Neural cell (in vitro differentiated cells): ENCODE measurements at regions not wholly inside any gene's neighbourhood (a gene's known extent, or its start where the extent isn't known, plus 50 kb on each side); places are given as distances from the start of the nearest gene placed in this dataset.

ENCODE experiments used
- H2AFZ ChIP-seq: fragments of 200-600, 300-800 bp; sonication (generic), shearing (Covaris generic); 2 replicates; pipeline ENCODE4 v1.6.0; 2014; ENCODE audit warnings: low read depth, mild to moderate bottlenecking, antibody characterized with exemption, low read length, moderate library complexity
- H3F3A ChIP-seq: fragments of 200-600 bp; shearing (Covaris generic); 2 replicates; pipeline ENCODE4 v1.6.1; 2016; ENCODE audit warnings: mild to moderate bottlenecking, moderate library complexity, mixed read lengths, antibody characterized with exemption, low read length; ENCODE audit not compliant: insufficient read depth, poor library complexity, severe bottlenecking
- H3K27ac ChIP-seq: fragments of 200-600, 300-800 bp; sonication (generic), shearing (Covaris generic); 2 replicates; pipeline ENCODE4 v1.5.1; 2014; ENCODE audit warnings: mild to moderate bottlenecking, low read length, moderate library complexity
- H3K27me3 ChIP-seq: fragments of 300-800, 200-600 bp; sonication (generic), shearing (Covaris generic); 2 replicates; pipeline ENCODE4 v1.6.0; 2014; ENCODE audit warnings: mild to moderate bottlenecking, low read depth, low read length, moderate library complexity; ENCODE audit not compliant: insufficient read depth
- H3K36me3 ChIP-seq: fragments of 300-800, 200-600 bp; sonication (generic), shearing (Covaris generic); 2 replicates; pipeline ENCODE4 v1.5.1; 2014; ENCODE audit warnings: mild to moderate bottlenecking, antibody characterized with exemption, low read length, moderate library complexity; ENCODE audit not compliant: insufficient read depth
- H3K4me2 ChIP-seq: fragments of 300-800, 200-600 bp; sonication (generic), shearing (Covaris generic); 2 replicates; pipeline ENCODE4 v1.6.0; 2014; ENCODE audit warnings: mild to moderate bottlenecking, low read length
- H3K4me3 ChIP-seq: fragments of 300-800, 200-600 bp; sonication (generic), shearing (Covaris generic); 2 replicates; pipeline ENCODE4 v1.5.1; 2014; ENCODE audit warnings: mild to moderate bottlenecking, low read length, moderate library complexity
- H3K79me2 ChIP-seq: fragments of 200-600 bp; shearing (Covaris generic); replicated peaks from 2 replicates; pipeline ENCODE4 v1.6.0; 2014; ENCODE audit warnings: mild to moderate bottlenecking, low read length, moderate library complexity; ENCODE audit not compliant: insufficient read depth
- H3K9ac ChIP-seq: fragments of 300-800, 200-600 bp; sonication (generic), shearing (Covaris generic); 2 replicates; pipeline ENCODE4 v1.6.1; 2016; ENCODE audit warnings: mild to moderate bottlenecking, low read length, mixed read lengths
- H3K9me2 ChIP-seq: fragments of 200-600 bp; shearing (Covaris generic); 2 replicates; pipeline ENCODE4 v1.6.1; 2016; ENCODE audit warnings: mild to moderate bottlenecking, low read length, mixed read lengths; ENCODE audit not compliant: insufficient read depth
- H3K9me3 ChIP-seq: fragments of 200-600, 300-800 bp; sonication (generic), shearing (Covaris generic); 2 replicates; pipeline ENCODE4 v1.6.1; 2016; ENCODE audit warnings: mild to moderate bottlenecking, mixed run types, low read length, moderate library complexity, mixed read lengths
- H4K20me1 ChIP-seq: fragments of 200-600 bp; shearing (Covaris generic); 2 replicates; pipeline ENCODE4 v1.6.1; 2016; ENCODE audit warnings: mild to moderate bottlenecking, mixed run types; ENCODE audit not compliant: insufficient read depth
- EP300 ChIP-seq: fragments of 450-650 bp; conservative IDR thresholded peaks from 2 replicates; pipeline ENCODE4 v1.6.1; 2014; ENCODE audit warnings: antibody characterized with exemption, mild to moderate bottlenecking, moderate library complexity; ENCODE audit not compliant: poor library complexity, severe bottlenecking
- EZH2 ChIP-seq: fragments of 200-600, 300-800 bp; shearing (Covaris generic), sonication (generic); IDR thresholded peaks from 2 replicates; pipeline ENCODE4 v1.6.1; 2014; ENCODE audit warnings: antibody characterized with exemption, low read length, borderline replicate concordance, mild to moderate bottlenecking; ENCODE audit not compliant: insufficient read depth, poor library complexity, severe bottlenecking
- MXI1 ChIP-seq: fragments of 450-650 bp; conservative IDR thresholded peaks from 2 replicates; pipeline ENCODE4 v1.6.1; 2014; ENCODE audit warnings: antibody characterized with exemption, mild to moderate bottlenecking; ENCODE audit not compliant: poor library complexity, severe bottlenecking
- POLR2AphosphoS5 ChIP-seq: IDR thresholded peaks from 2 replicates; pipeline ENCODE4 v1.6.1; 2012
- RAD21 ChIP-seq: fragments of 450-650 bp; conservative IDR thresholded peaks from 2 replicates; pipeline ENCODE4 v1.6.1; 2014; ENCODE audit warnings: antibody characterized with exemption, mild to moderate bottlenecking, moderate library complexity
- REST ChIP-seq: IDR thresholded peaks from 2 replicates; pipeline ENCODE4 v1.6.1; 2012; ENCODE audit warnings: borderline replicate concordance
- SMC3 ChIP-seq: fragments of 450-650 bp; conservative IDR thresholded peaks from 2 replicates; pipeline ENCODE4 v1.6.1; 2014; ENCODE audit warnings: antibody characterized with exemption, mild to moderate bottlenecking, moderate library complexity; ENCODE audit not compliant: poor library complexity
- TAF1 ChIP-seq: IDR thresholded peaks from 2 replicates; pipeline ENCODE4 v1.6.1; 2012; ENCODE audit warnings: low read depth
- TF ChIP-seq, protein P1 (sequence below): fragments of 450-650 bp; IDR thresholded peaks from 2 replicates; pipeline ENCODE4 v1.5.1; 2014; ENCODE audit warnings: antibody characterized with exemption, mild to moderate bottlenecking, moderate library complexity; ENCODE audit not compliant: poor library complexity, severe bottlenecking

DNA sequence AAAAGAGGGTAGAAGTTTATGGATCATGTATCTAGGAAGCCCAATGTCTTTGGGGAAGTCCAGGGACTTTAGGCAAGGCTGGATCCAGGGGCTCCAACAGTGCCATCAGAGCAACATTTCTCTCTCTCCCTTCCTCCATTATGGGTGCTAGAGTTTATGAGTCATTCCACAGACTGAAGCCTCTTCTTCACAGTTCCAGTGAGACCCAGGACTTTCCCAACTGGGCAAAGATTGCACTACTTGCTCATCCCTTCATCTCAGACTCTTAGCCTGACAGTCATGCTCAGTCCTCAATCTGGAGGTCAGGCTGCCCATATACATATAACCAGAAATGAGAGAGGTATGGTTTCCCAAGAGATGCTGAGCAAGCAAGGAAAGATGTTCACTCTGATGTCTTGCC, 110.7 kb downstream of the FEM1C start:
- no peaks in the 10 kb centered on the region for H4K20me1 ChIP-seq
- no peaks in the 10 kb centered on the region for H3F3A ChIP-seq
- H3K9ac ChIP-seq: no peak overlapping the region
- H3K4me2 ChIP-seq: no peak overlapping the region
- no peaks in the 10 kb centered on the region for H3K36me3 ChIP-seq
- H3K9me3 ChIP-seq: peaks cover 4% of the 10 kb centered on the region
- no peak overlapping the region for H2AFZ ChIP-seq
- no peaks in the 10 kb centered on the region for H3K27me3 ChIP-seq
- TF ChIP-seq, protein P1, sequence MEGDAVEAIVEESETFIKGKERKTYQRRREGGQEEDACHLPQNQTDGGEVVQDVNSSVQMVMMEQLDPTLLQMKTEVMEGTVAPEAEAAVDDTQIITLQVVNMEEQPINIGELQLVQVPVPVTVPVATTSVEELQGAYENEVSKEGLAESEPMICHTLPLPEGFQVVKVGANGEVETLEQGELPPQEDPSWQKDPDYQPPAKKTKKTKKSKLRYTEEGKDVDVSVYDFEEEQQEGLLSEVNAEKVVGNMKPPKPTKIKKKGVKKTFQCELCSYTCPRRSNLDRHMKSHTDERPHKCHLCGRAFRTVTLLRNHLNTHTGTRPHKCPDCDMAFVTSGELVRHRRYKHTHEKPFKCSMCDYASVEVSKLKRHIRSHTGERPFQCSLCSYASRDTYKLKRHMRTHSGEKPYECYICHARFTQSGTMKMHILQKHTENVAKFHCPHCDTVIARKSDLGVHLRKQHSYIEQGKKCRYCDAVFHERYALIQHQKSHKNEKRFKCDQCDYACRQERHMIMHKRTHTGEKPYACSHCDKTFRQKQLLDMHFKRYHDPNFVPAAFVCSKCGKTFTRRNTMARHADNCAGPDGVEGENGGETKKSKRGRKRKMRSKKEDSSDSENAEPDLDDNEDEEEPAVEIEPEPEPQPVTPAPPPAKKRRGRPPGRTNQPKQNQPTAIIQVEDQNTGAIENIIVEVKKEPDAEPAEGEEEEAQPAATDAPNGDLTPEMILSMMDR: no peak
- TF ChIP-seq MXI1 (no peak), TAF1 (no peak), REST (no peak), RAD21 (no peak), SMC3 (no peak), EZH2 (no peak), POLR2AphosphoS5 (no peak), EP300 (no peak)
- H3K27ac ChIP-seq: no peak overlapping the region
- no peaks in the 10 kb centered on the region for H3K9me2 ChIP-seq
- H3K4me3 ChIP-seq: no peak overlapping the region
- H3K79me2 ChIP-seq: no peaks in the 10 kb centered on the region

- H3K27ac ChIP-seq: no peak overlapping the region
- no peak overlapping the region for H2AFZ ChIP-seq
- H3K9me3 ChIP-seq: no peaks in the 10 kb centered on the region
- no peaks in the 10 kb centered on the region for H3K27me3 ChIP-seq
- TF ChIP-seq RAD21 (no peak), SMC3 (no peak), POLR2AphosphoS5 (no peak), MXI1 (no peak), TAF1 (no peak), EP300 (no peak)
- no peaks in the 10 kb centered on the region for H3K36me3 ChIP-seq
- no peaks in the 10 kb centered on the region for H3K79me2 ChIP-seq
- no peak overlapping the region for H3K4me3 ChIP-seq
- no peaks in the 10 kb centered on the region for H4K20me1 ChIP-seq
- H3K9me2 ChIP-seq: no peaks in the 10 kb centered on the region
- no peak overlapping the region for H3K4me2 ChIP-seq
- H3F3A ChIP-seq: no peaks in the 10 kb centered on the region
- no peak overlapping the region for H3K9ac ChIP-seq
These were observed 111.9 kb downstream of the FEM1C start for GRCh38 chr5:115432691-115433090.

DNA sequence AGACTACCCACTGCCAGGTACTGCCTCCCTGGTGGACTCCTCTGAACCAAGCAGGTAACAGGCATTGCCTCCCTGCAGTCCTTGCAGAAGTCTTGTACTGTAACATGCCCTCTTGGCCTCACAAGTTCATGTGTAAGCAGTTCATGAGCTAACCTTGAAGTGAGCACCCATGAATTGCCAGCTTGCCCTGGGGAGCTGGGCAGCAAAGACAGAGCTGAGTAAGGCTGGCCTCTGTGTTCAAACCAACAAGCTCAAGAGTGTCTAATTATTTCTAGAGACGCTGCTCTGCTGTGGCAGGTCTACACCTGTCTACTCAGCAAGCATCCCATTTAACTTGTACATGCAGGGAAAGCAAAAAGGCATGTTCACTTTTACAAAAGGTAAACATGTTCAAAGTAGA, 113.5 kb downstream of the FEM1C start:
- no peak overlapping the region for H3K27ac ChIP-seq
- H3K9ac ChIP-seq: no peak overlapping the region
- H3K36me3 ChIP-seq: no peaks in the 10 kb centered on the region
- H4K20me1 ChIP-seq: no peaks in the 10 kb centered on the region
- no peaks in the 10 kb centered on the region for H3K9me3 ChIP-seq
- H3K4me3 ChIP-seq: no peak overlapping the region
- H3K4me2 ChIP-seq: no peak overlapping the region
- H3K27me3 ChIP-seq: no peaks in the 10 kb centered on the region
- H2AFZ ChIP-seq: no peak overlapping the region
- TF ChIP-seq POLR2AphosphoS5: no peak
- no peak for TF ChIP-seq EZH2
- TF ChIP-seq REST: no peak
- no peak for TF ChIP-seq RAD21
- no peak for TF ChIP-seq EP300
- no peak for TF ChIP-seq TAF1
- TF ChIP-seq MXI1: no peak
- TF ChIP-seq SMC3: no peak
- TF ChIP-seq, protein P1: no peak
- H3K9me2 ChIP-seq: no peaks in the 10 kb centered on the region
- no peaks in the 10 kb centered on the region for H3K79me2 ChIP-seq
- no peaks in the 10 kb centered on the region for H3F3A ChIP-seq
